Astrocyte (in vitro differentiated cells and primary cell): ENCODE measurements at regions not wholly inside any gene's neighbourhood (a gene's known extent, or its start where the extent isn't known, plus 50 kb on each side); places are given as distances from the start of the nearest gene placed in this dataset.
"Not testable (repeated sequence)": the region's sequence is repeated elsewhere in the genome, so short reads cannot be mapped to it uniquely, and the experiment has no call there.

ENCODE experiments used
- DNase-seq: peaks from one replicate; pipeline ENCODE4 v3.0.0-alpha.2; 2010; ENCODE audit warnings: low read depth
- FAIRE-seq: peaks from 2 replicates; lab custom pipeline; 2011; peaks lifted over from hg19 to GRCh38; lab: Jason Lieb, UNC
- H2AFZ ChIP-seq: 2 replicates; pipeline ENCODE4 v1.6.0; 2012; ENCODE audit warnings: low read depth, low read length, inconsistent platforms
- H3K27ac ChIP-seq: 2 replicates; pipeline ENCODE4 v1.5.1; 2011; ENCODE audit warnings: low read depth, low read length, inconsistent platforms
- H3K27me3 ChIP-seq: 2 replicates; pipeline ENCODE4 v1.6.0; 2011; ENCODE audit warnings: low read length, inconsistent platforms; ENCODE audit not compliant: insufficient read depth
- H3K36me3 ChIP-seq: 2 replicates; pipeline ENCODE4 v1.5.1; 2011; ENCODE audit warnings: low read length, inconsistent platforms; ENCODE audit not compliant: insufficient read depth
- H3K4me1 ChIP-seq: 2 replicates; pipeline ENCODE4 v1.5.1; 2011; ENCODE audit warnings: low read length, inconsistent platforms; ENCODE audit not compliant: insufficient read depth
- H3K4me2 ChIP-seq: 2 replicates; pipeline ENCODE4 v1.6.0; 2012; ENCODE audit warnings: low read length, inconsistent platforms
- H3K4me3 ChIP-seq: 2 replicates; pipeline ENCODE4 v1.5.1; 2011; ENCODE audit warnings: low read depth, mild to moderate bottlenecking, low read length, inconsistent platforms; ENCODE audit not compliant: insufficient read depth
- H3K79me2 ChIP-seq: 2 replicates; pipeline ENCODE4 v1.6.0; 2012; ENCODE audit warnings: mild to moderate bottlenecking, low read length, inconsistent platforms; ENCODE audit not compliant: insufficient read depth
- H3K9ac ChIP-seq: 2 replicates; pipeline ENCODE4 v1.6.0; 2012; ENCODE audit warnings: mild to moderate bottlenecking, low read length, inconsistent platforms
- H3K9me3 ChIP-seq: 2 replicates; pipeline ENCODE4 v1.5.1; 2012; ENCODE audit warnings: low read depth, mild to moderate bottlenecking, low read length, inconsistent platforms; ENCODE audit not compliant: insufficient read depth
- H4K20me1 ChIP-seq: 2 replicates; pipeline ENCODE4 v1.6.0; 2012; ENCODE audit warnings: low read length, inconsistent platforms; ENCODE audit not compliant: insufficient read depth
- H3K27ac Mint-ChIP-seq: one replicate; pipeline ENCODE4 v1.8.0; 2021; ENCODE audit warnings: mild to moderate bottlenecking, mixed read lengths; ENCODE audit not compliant: unreplicated experiment
- H3K27me3 Mint-ChIP-seq: one replicate; pipeline ENCODE4 v1.8.0; 2021; ENCODE audit warnings: low read depth, mixed read lengths; ENCODE audit not compliant: unreplicated experiment
- H3K36me3 Mint-ChIP-seq: one replicate; pipeline ENCODE4 v1.8.0; 2021; ENCODE audit warnings: low read depth, mixed read lengths; ENCODE audit not compliant: unreplicated experiment
- H3K4me1 Mint-ChIP-seq: one replicate; pipeline ENCODE4 v1.8.0; 2021; ENCODE audit warnings: low read depth, mixed read lengths; ENCODE audit not compliant: unreplicated experiment
- H3K4me3 Mint-ChIP-seq: one replicate; pipeline ENCODE4 v1.8.0; 2021; ENCODE audit warnings: mild to moderate bottlenecking, moderate library complexity, mixed read lengths; ENCODE audit not compliant: unreplicated experiment
- H3K9me3 Mint-ChIP-seq: one replicate; pipeline ENCODE4 v1.8.0; 2021; ENCODE audit warnings: mild to moderate bottlenecking, mixed read lengths; ENCODE audit not compliant: unreplicated experiment
- EZH2 ChIP-seq: IDR thresholded peaks from 2 replicates; pipeline ENCODE4 v1.6.1; 2012; ENCODE audit warnings: mild to moderate bottlenecking, low read length, inconsistent platforms; ENCODE audit not compliant: insufficient read depth
- TF ChIP-seq, protein P1 (sequence below): IDR thresholded peaks from 2 replicates; pipeline ENCODE4 v1.5.1; 2011; ENCODE audit warnings: low read depth, mild to moderate bottlenecking, inconsistent platforms, low read length, moderate library complexity; ENCODE audit not compliant: insufficient read depth

DNA sequence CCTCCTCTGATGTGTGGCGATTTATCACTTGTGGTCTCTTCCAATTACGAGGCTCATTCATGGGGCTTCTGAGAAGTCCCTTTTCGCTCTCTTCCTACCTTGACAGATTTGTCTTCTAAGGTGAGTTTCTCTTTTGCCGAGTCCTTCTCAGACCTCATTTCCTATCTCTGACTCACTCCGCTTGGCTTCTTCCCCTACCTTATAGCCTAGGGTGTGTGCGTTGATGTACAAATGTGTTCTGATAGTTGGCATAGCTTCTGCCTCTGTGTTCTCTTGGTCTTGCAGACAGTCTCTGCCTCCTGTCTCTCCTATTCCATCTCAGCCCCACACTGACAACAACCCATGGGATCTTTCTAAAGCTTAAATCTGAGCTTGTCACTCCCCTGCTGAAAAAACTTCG lies 56.9 kb upstream of the SHB start:
- H3K4me3 ChIP-seq, result no peak overlapping the region
- no peaks in the 10 kb centered on the region for H3K36me3 ChIP-seq
- H3K79me2 ChIP-seq, result no peaks in the 10 kb centered on the region
- H4K20me1 ChIP-seq, result no peaks in the 10 kb centered on the region
- no peaks in the 10 kb centered on the region for H3K9me3 ChIP-seq
- H3K27me3 Mint-ChIP-seq, result peaks cover 40% of the 10 kb centered on the region
- H3K4me1 ChIP-seq, result no peaks in the 10 kb centered on the region
- H3K27ac ChIP-seq, result no peak overlapping the region
- H3K27me3 ChIP-seq, result peaks cover 33% of the 10 kb centered on the region
- H3K27ac Mint-ChIP-seq, result no peak overlapping the region
- no peak overlapping the region for H2AFZ ChIP-seq
- H3K9ac ChIP-seq, result no peak overlapping the region
- H3K9me3 Mint-ChIP-seq, result peaks cover 6% of the 10 kb centered on the region
- TF ChIP-seq, protein P1, sequence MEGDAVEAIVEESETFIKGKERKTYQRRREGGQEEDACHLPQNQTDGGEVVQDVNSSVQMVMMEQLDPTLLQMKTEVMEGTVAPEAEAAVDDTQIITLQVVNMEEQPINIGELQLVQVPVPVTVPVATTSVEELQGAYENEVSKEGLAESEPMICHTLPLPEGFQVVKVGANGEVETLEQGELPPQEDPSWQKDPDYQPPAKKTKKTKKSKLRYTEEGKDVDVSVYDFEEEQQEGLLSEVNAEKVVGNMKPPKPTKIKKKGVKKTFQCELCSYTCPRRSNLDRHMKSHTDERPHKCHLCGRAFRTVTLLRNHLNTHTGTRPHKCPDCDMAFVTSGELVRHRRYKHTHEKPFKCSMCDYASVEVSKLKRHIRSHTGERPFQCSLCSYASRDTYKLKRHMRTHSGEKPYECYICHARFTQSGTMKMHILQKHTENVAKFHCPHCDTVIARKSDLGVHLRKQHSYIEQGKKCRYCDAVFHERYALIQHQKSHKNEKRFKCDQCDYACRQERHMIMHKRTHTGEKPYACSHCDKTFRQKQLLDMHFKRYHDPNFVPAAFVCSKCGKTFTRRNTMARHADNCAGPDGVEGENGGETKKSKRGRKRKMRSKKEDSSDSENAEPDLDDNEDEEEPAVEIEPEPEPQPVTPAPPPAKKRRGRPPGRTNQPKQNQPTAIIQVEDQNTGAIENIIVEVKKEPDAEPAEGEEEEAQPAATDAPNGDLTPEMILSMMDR, result no peak
- no peak for TF ChIP-seq EZH2
- no peaks in the 10 kb centered on the region for H3K36me3 Mint-ChIP-seq
- DNase-seq (no peak), FAIRE-seq (no peak)
- no peaks in the 10 kb centered on the region for H3K4me1 Mint-ChIP-seq
- H3K4me2 ChIP-seq, result no peak overlapping the region
- H3K4me3 Mint-ChIP-seq, result no peak overlapping the region

DNA sequence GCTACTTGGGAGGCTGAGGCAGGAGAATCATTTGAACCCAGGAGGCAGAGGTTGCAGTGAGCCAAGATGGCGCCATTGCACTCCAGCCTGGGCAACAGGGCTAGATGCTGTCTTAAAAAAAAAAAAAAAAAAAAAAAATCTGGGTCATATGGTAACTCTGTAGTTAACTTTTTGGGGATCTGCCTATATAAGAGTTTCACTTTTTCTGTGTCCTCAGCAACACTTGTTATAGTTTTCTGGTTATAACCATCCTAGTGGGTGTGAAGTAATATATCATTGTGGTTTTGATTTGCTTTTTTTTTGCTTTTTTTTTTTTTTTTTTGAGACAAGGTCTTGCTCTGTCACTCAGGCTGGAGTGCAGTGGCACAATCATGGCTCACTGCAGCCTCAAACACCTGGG lies 54.3 kb upstream of the SHB start:
- H3K9ac ChIP-seq, DNase-seq: not testable (repeated sequence)

DNA sequence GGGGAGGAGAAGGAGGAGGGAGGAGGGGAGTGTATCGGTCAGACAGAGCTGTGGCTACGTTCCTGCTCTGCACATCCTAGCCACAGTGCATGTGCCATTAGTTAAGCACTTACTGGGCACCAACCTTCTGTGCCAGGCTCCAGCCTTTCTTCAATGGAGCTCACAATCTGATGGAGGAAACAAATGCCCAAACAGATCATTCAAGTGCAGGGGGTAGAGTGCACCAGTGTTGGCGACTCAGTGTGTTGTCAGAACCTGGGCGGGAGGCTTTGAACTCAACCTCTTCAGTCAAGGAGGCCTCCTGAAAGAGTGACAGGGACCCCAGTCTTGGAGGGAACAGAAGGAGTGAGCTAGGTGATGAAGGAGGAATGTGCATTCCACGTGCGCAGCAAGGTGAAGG lies 51.9 kb upstream of the SHB start:
- no peaks in the 10 kb centered on the region for H3K36me3 Mint-ChIP-seq
- no peaks in the 10 kb centered on the region for H4K20me1 ChIP-seq
- no peak overlapping the region for H3K4me3 Mint-ChIP-seq
- no peak overlapping the region for H3K9ac ChIP-seq
- DNase-seq (no peak), FAIRE-seq (no peak)
- peaks cover 3% of the 10 kb centered on the region for H3K9me3 Mint-ChIP-seq
- no peak for TF ChIP-seq EZH2
- TF ChIP-seq, protein P1, result no peak
- H3K27ac ChIP-seq, result no peak overlapping the region
- peaks cover 23% of the 10 kb centered on the region for H3K27me3 ChIP-seq
- no peak overlapping the region for H3K4me2 ChIP-seq
- H3K79me2 ChIP-seq, result no peaks in the 10 kb centered on the region
- H3K4me1 ChIP-seq, result no peaks in the 10 kb centered on the region
- no peaks in the 10 kb centered on the region for H3K4me1 Mint-ChIP-seq
- no peaks in the 10 kb centered on the region for H3K36me3 ChIP-seq
- no peaks in the 10 kb centered on the region for H3K9me3 ChIP-seq
- no peak overlapping the region for H2AFZ ChIP-seq
- no peak overlapping the region for H3K27ac Mint-ChIP-seq
- H3K27me3 Mint-ChIP-seq, result peaks cover 44% of the 10 kb centered on the region
- no peak overlapping the region for H3K4me3 ChIP-seq

More for the DNA sequence above, 54.3 kb upstream of the SHB start:
- H3K79me2 ChIP-seq, H3K4me3 Mint-ChIP-seq, H3K4me2 ChIP-seq, H3K27ac Mint-ChIP-seq, FAIRE-seq, H3K4me1 ChIP-seq, H3K9me3 Mint-ChIP-seq, H3K4me1 Mint-ChIP-seq, H3K36me3 ChIP-seq, H2AFZ ChIP-seq, H3K36me3 Mint-ChIP-seq, H3K9me3 ChIP-seq, H3K4me3 ChIP-seq, H4K20me1 ChIP-seq, H3K27ac ChIP-seq: not testable (repeated sequence)
- H3K27me3 ChIP-seq, result peaks cover 44% of the 10 kb centered on the region
- peaks cover 45% of the 10 kb centered on the region for H3K27me3 Mint-ChIP-seq
